Spleen (tissue), 7 donors: ENCODE measurements at regions not wholly inside any gene's neighbourhood (a gene's known extent, or its start where the extent isn't known, plus 50 kb on each side); places are given as distances from the start of the nearest gene placed in this dataset.

Source experiments
- POLR2A ChIP-seq, 3 donors: fragments of 450-650 bp; IDR thresholded peaks; one replicate each; pipeline ENCODE4 v1.5.1; 2017; ENCODE audit warnings: antibody characterized with exemption in 3 of 3, mild to moderate bottlenecking in 1 of 3
- TF ChIP-seq, protein P1 (sequence below), 11 experiments: fragments of 200-600 bp in 7 of 11; fragments of 450-650 bp in 4 of 11; sonication (generic) in 4 of 11; IDR thresholded peaks in 8 of 11; conservative IDR thresholded peaks in 3 of 11; 1 replicate in 7 of 11; 2 replicates in 4 of 11; pipeline versions ENCODE4 v1.4.0 to v1.8.0; 2016 to 2021; ENCODE audit warnings: antibody characterized with exemption in 11 of 11, inconsistent platforms in 4 of 11, mild to moderate bottlenecking in 1 of 11
- donor health status: DM: no; HTN: no; CAD: no; lungs with moderate emphysema.
- donor health status: DM: no; HTN: no; CAD: no.
- donor health status: DM: no; HTN: no; CAD: no.

- TF ChIP-seq POLR2A (IDR thresholded peaks at IDR 0.05) = no peak
- TF ChIP-seq, protein P1, sequence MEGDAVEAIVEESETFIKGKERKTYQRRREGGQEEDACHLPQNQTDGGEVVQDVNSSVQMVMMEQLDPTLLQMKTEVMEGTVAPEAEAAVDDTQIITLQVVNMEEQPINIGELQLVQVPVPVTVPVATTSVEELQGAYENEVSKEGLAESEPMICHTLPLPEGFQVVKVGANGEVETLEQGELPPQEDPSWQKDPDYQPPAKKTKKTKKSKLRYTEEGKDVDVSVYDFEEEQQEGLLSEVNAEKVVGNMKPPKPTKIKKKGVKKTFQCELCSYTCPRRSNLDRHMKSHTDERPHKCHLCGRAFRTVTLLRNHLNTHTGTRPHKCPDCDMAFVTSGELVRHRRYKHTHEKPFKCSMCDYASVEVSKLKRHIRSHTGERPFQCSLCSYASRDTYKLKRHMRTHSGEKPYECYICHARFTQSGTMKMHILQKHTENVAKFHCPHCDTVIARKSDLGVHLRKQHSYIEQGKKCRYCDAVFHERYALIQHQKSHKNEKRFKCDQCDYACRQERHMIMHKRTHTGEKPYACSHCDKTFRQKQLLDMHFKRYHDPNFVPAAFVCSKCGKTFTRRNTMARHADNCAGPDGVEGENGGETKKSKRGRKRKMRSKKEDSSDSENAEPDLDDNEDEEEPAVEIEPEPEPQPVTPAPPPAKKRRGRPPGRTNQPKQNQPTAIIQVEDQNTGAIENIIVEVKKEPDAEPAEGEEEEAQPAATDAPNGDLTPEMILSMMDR (IDR thresholded peaks at IDR 0.05 in 8 of 11, conservative IDR thresholded peaks at IDR 0.05 in 3 of 11) = no peak
These were observed 163.5 kb upstream of the CXCR4 start for GRCh38 chr2:136281281-136282114.
